RWPE2 (cell line): ENCODE measurements at regions not wholly inside any gene's neighbourhood (a gene's known extent, or its start where the extent isn't known, plus 50 kb on each side); places are given as distances from the start of the nearest gene placed in this dataset.
"Not testable (repeated sequence)": the region's sequence is repeated elsewhere in the genome, so short reads cannot be mapped to it uniquely, and the experiment has no call there.

Experiments used
- ATAC-seq: fragments of 200-7000 bp; cut with Tn5 transposase; 3 replicates; pipeline ENCODE4 v1.9.1; 2021; ENCODE audit warnings: low read depth
- DNase-seq: peaks from one replicate; pipeline ENCODE4 v3.0.0-alpha.2; 2020; ENCODE audit warnings: low spot score
- H3K27ac ChIP-seq: fragments of 450-650 bp; 2 replicates; pipeline ENCODE4 v1.5.1; 2017; ENCODE audit warnings: mild to moderate bottlenecking; ENCODE audit not compliant: poor library complexity, severe bottlenecking
- H3K27me3 ChIP-seq: fragments of 250-450 bp; sonication (Bioruptor Pico); 2 replicates; pipeline ENCODE4 v1.5.1; 2021; ENCODE audit warnings: mild to moderate bottlenecking, moderate library complexity; ENCODE audit not compliant: insufficient read depth, poor library complexity, severe bottlenecking
- H3K36me3 ChIP-seq: fragments of 250-450 bp; sonication (Bioruptor Pico); 2 replicates; pipeline ENCODE4 v1.5.1; 2020; ENCODE audit warnings: low read depth, mild to moderate bottlenecking, moderate library complexity
- H3K4me1 ChIP-seq: fragments of 250-450 bp; sonication (Bioruptor Pico); 2 replicates; pipeline ENCODE4 v1.5.1; 2021; ENCODE audit warnings: mild to moderate bottlenecking, moderate library complexity; ENCODE audit not compliant: insufficient read depth, poor library complexity, severe bottlenecking
- H3K4me3 ChIP-seq: fragments of 250-450 bp; sonication (Bioruptor Pico); 2 replicates; pipeline ENCODE4 v1.5.1; 2021; ENCODE audit warnings: mild to moderate bottlenecking, moderate library complexity; ENCODE audit not compliant: severe bottlenecking
- H3K9me3 ChIP-seq: fragments of 250-450 bp; sonication (Bioruptor Pico); 2 replicates; pipeline ENCODE4 v1.5.1; 2021; ENCODE audit warnings: mild to moderate bottlenecking, moderate library complexity; ENCODE audit not compliant: severe bottlenecking

DNA sequence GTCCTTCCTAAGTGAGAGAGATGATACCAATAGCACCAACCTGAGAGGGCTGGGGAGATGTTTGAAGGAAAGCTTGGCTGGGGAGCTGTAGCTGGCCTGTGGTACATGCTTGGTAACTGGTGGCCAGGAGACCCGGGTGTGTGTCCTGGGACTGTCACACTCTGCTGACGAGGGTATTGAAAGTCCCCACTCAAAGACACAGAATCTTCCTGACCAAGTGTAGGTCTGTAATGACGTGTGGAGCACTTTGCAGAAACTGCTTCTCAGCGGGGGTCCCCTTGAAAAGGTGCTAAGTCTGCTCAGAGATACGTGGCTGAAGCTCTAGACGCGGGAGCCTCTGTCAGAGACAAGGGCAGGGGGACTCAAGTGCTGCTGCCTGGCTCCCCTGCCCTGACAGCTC is 230.4 kb upstream of the PLGLB2 start:
- H3K4me3 ChIP-seq, H3K27ac ChIP-seq, H3K36me3 ChIP-seq, H3K9me3 ChIP-seq, H3K27me3 ChIP-seq, DNase-seq, ATAC-seq, H3K4me1 ChIP-seq: not testable (repeated sequence)

DNA sequence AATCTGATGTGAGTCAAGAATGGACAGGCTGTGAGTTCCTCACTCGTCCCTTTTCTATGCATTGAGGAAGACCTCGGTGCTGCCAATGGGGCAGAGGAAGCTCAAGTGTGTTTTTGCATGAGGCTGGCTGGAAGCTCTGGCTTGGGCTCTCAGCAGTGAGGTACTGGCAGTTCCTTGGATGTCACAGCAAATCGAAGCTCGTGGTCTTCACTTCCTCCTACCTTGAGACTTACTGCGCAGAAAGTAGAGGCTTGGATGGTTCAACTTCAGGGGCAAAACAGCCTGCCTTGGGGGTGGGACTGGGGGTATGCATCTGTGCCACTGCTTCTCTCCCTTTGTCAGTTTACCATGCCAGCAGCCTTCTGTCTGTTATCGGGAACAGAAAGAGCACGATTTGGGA is 229.8 kb upstream of the PLGLB2 start:
- not testable (repeated sequence) for H3K27ac ChIP-seq, H3K4me3 ChIP-seq, H3K36me3 ChIP-seq, H3K4me1 ChIP-seq, DNase-seq, H3K9me3 ChIP-seq, ATAC-seq, H3K27me3 ChIP-seq

DNA sequence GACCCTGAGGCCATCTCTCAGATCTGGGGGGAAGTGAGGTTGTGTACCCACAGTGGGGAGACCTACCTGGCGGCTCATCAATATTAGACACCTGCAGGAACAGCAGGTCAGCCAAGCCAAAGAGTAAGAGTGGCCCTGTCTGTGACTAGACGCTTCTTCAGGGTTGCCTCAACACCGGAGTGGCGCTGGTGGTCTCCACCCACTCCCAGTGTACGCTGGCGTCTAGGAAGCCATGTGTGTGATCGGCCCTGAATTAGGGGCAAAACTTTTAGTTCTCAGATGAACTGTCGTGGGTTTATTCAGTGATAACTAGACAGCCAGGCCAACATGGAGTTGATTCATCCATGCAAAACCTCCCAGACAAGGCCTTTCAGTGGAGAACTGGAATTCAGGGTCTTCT is 229.3 kb upstream of the PLGLB2 start:
- not testable (repeated sequence) for H3K4me3 ChIP-seq, ATAC-seq, H3K9me3 ChIP-seq, DNase-seq, H3K27me3 ChIP-seq, H3K36me3 ChIP-seq, H3K4me1 ChIP-seq, H3K27ac ChIP-seq

DNA sequence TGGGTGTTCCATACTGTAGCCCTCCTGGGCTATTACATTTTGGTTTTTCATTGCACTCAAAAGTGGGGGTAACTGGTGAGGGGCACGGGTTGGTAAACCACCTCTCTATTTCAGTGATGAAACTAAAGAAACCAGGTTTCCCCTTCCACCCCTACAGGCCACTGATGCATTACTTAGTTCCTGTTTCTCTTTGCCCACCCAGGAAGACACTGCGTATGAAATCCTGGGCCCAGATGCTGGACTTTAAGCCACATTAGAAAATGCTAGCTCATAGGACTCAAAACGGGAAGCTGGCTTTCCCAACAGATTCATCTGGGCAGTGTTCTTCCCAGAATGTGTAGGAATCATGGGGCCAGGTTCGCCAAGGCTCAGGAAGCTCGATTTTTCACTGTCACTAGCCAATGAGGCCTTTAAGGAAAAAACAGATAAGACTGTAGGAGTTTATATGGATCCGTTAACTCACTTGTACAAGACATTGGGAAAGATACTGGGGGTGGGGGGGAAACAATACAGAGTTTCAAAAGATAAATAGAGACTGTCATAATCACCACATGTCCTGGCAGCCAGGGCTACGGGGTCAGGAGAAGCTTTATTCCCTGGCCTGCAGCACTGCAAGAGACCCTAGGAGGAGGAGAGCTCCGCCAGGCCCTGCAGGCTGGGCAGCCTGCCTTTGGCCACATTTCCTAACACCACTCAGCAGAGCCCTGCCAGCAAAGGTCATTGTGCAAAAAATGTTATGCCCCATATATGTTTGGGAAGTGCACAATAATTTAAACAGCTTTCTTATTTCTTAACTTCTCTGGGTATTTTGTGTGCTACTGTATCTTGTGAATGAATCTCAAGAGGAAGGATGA is 228.5 kb upstream of the PLGLB2 start:
- H3K27me3 ChIP-seq, H3K9me3 ChIP-seq, H3K36me3 ChIP-seq, H3K4me1 ChIP-seq, ATAC-seq, H3K27ac ChIP-seq, H3K4me3 ChIP-seq, DNase-seq: not testable (repeated sequence)

DNA sequence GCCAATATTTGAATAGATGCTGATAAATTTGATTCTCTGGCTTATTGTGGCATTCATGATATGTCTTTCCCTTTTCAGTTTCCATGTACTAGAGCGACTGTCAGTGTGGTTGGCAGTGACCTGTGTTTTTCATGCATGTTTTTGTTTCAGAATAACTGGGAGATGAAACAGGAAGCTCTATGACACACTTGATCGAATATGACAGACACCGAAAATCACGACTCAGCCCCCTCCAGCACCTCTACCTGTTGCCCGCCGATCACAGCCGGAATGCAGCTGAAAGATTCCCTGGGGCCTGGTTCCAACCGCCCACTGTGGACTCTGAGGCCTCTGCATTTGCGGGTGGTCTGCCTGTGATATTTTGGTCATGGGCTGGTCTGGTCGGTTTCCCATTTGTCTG is 226.8 kb upstream of the PLGLB2 start:
- not testable (repeated sequence) for ATAC-seq, H3K27ac ChIP-seq, H3K36me3 ChIP-seq, H3K4me3 ChIP-seq, H3K9me3 ChIP-seq, H3K4me1 ChIP-seq, H3K27me3 ChIP-seq, DNase-seq

DNA sequence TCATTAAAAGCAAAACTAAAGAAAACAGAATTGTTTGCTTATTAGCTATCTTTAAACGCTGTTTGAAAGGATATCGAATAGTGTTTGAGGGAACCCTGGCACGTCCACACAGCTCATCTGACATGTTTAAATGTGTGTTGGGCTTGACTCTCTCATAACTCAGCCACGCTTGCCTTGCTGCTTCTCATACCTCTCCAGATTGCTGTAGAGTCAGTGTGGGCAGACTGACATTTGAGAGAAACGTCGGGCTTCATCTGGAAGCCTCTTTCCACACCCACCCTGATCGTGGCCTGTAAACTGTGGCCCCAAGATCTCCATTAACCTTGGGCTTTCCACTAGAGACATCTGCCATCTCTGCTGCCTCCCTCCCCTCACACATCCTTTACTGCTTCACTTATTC is 226.4 kb upstream of the PLGLB2 start:
- not testable (repeated sequence) for H3K36me3 ChIP-seq, H3K9me3 ChIP-seq, ATAC-seq, DNase-seq, H3K4me1 ChIP-seq, H3K27ac ChIP-seq, H3K4me3 ChIP-seq, H3K27me3 ChIP-seq

DNA sequence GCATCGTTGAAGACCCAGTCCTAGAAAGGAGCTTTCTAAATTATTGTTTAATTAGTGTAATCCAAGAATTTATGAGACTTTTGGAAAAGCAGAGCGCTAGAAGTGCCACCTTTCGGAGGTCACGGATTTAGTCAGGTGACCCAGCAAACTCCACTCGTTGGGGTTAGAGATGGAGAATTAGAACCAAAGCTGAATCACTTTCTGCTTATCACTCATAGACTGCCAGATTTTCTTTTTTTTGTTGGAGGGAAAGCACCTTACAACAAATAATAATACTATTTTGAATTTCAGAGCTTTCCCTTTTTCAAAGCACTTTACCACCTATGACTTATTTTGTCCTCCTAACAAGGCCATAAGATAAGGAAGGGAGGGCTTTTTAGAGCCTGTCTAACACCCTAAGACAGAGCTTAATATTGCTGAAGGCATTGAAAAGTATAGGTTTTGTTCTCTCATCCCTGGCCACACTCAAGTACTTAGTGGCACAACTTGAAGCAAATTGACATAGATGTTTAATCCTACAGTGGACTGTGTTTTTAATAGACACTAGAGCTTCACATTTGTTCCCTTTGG is 223.2 kb upstream of the PLGLB2 start:
- not testable (repeated sequence) for H3K27ac ChIP-seq, ATAC-seq, H3K36me3 ChIP-seq, H3K27me3 ChIP-seq, H3K4me1 ChIP-seq, DNase-seq, H3K9me3 ChIP-seq, H3K4me3 ChIP-seq

DNA sequence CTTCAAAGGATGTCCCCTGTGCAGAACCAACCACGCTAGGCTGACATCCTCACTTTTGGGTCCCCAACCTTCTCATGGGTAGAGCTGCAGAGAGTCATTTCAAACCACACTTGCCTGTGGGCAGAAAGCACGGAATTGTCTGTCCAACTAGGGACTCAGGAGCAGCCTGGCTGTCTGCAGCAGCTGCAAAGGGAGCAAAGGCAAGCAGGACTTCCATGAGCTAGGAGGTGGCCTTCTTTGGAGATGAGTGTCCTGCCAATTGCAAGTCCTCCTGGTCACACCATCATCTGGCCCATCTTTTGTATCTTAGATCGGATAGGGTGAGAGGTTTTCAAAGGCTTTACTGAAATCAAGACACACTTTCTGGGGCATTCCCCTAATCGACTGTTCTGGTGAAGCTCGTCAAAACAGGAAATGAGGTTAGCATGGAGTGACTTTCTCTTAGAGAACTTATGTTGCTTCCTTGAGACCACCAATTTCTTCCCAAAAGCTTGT is 222.3 kb upstream of the PLGLB2 start:
- not testable (repeated sequence) for H3K9me3 ChIP-seq, H3K36me3 ChIP-seq, H3K4me3 ChIP-seq, DNase-seq, H3K27ac ChIP-seq, ATAC-seq, H3K4me1 ChIP-seq, H3K27me3 ChIP-seq

DNA sequence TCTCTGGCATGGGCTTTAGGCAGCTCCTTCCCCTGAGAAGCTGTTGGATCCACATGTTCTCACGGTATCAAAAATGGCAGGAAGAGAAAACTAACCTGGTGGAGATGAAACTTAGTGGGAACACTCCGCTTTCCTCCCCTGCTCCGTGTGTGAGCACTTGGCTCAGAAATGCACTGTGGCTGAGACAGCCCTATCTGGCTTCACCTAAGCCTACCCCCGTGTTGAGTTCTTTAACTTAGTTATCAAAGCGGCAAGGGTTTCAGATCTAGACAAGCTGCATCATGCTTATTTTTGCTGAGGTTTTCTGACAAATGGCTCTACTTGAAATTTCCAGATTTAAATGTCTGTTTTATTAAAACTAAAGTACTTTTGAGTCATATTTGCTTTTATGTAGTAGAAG is 221.6 kb upstream of the PLGLB2 start:
- H3K9me3 ChIP-seq, H3K4me3 ChIP-seq, H3K27me3 ChIP-seq, ATAC-seq, H3K27ac ChIP-seq, DNase-seq, H3K36me3 ChIP-seq, H3K4me1 ChIP-seq: not testable (repeated sequence)

DNA sequence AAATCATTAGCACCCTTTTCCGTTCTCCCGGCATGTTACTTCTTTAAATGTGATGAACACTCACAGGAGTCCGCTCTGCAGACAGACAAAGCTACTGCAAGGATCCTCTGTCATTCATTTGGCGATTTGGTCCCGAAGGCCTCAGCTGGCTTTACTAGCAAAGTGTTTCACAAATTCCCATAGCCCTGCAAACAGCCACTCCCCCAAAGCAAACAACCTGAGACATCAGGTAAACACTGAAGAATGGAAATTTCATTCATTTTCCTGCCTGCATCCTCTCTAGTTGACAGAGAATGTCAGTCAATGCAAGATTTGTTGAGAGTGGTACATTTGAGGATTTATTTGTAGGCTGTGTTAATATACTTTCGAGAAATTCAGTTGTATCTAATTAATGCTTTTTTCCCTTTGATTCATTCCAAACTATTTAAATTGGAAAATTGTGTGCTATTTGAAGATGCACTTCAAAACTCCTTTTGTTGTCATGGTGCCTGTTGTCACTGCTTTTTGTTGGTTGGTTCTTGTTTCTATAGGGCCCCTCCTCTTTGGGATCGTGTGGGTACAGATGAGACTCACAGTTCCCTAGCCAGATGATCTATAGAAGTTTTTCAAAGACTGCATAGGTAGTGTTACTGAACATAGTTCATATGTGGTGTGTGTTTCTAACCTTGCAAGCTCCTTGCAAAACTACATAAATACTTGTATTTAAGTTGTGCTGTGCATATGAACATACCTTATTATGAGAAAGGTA is 215.7 kb upstream of the PLGLB2 start:
- not testable (repeated sequence) for ATAC-seq

More for the DNA sequence above, 215.7 kb upstream of the PLGLB2 start:
- not testable (repeated sequence) for H3K4me1 ChIP-seq, H3K27ac ChIP-seq, DNase-seq, H3K4me3 ChIP-seq, H3K9me3 ChIP-seq, H3K36me3 ChIP-seq, H3K27me3 ChIP-seq
